Keratinocyte (primary cell): ENCODE measurements at regions not wholly inside any gene's neighbourhood (a gene's known extent, or its start where the extent isn't known, plus 50 kb on each side); places are given as distances from the start of the nearest gene placed in this dataset.

ENCODE experiments used
- DNase-seq: peaks from one replicate; pipeline ENCODE4 v3.0.0-alpha.2; 2011; ENCODE audit warnings: low read depth, missing footprints, low spot score
- FAIRE-seq: peaks from 2 replicates; lab custom pipeline; 2011; peaks lifted over from hg19 to GRCh38; lab: Jason Lieb, UNC
- H2AFZ ChIP-seq: 2 replicates; pipeline ENCODE4 v1.6.0; 2012; ENCODE audit warnings: low read length, control low read depth, inconsistent platforms; ENCODE audit not compliant: control insufficient read depth
- H3K27ac ChIP-seq: 2 replicates; pipeline ENCODE4 v1.5.1; 2011; ENCODE audit warnings: low read length; ENCODE audit not compliant: control insufficient read depth, insufficient read depth
- H3K27me3 ChIP-seq: 3 replicates; pipeline ENCODE4 v1.6.0; 2011; ENCODE audit warnings: low read length; ENCODE audit not compliant: control insufficient read depth, insufficient read depth; ENCODE audit errors: extremely low read depth
- H3K36me3 ChIP-seq, 2 experiments: 2 replicates in 1 of 2; 3 replicates in 1 of 2; pipeline ENCODE4 v1.5.1; 2011; ENCODE audit warnings: low read length in 2 of 2, mild to moderate bottlenecking in 1 of 2; ENCODE audit not compliant: control insufficient read depth in 2 of 2, insufficient read depth in 2 of 2; ENCODE audit errors: extremely low read depth in 1 of 2
- H3K4me1 ChIP-seq: 3 replicates; pipeline ENCODE4 v1.5.1; 2011; ENCODE audit warnings: low read length; ENCODE audit not compliant: control insufficient read depth, insufficient read depth; ENCODE audit errors: extremely low read depth
- H3K4me2 ChIP-seq: 3 replicates; pipeline ENCODE4 v1.6.0; 2011; ENCODE audit warnings: low read depth, low read length; ENCODE audit not compliant: control insufficient read depth, insufficient read depth; ENCODE audit errors: extremely low read depth
- H3K4me3 ChIP-seq, 3 experiments: fragments of 200-600 bp in 1 of 3; sonication (generic) in 1 of 3; 2 replicates in 2 of 3; 3 replicates in 1 of 3; pipeline ENCODE4 v1.5.1; 2011 to 2016; ENCODE audit warnings: low read length in 3 of 3, mild to moderate bottlenecking in 3 of 3, control low read depth in 2 of 3, inconsistent platforms in 1 of 3, low read depth in 1 of 3, mixed read lengths in 1 of 3, mixed run types in 1 of 3, moderate library complexity in 1 of 3; ENCODE audit not compliant: control insufficient read depth in 2 of 3, insufficient read depth in 2 of 3; ENCODE audit errors: extremely low read depth in 1 of 3
- H3K79me2 ChIP-seq: 2 replicates; pipeline ENCODE4 v1.6.0; 2012; ENCODE audit warnings: low read length; ENCODE audit not compliant: control insufficient read depth, insufficient read depth
- H3K9ac ChIP-seq: 3 replicates; pipeline ENCODE4 v1.6.0; 2011; ENCODE audit warnings: low read length; ENCODE audit not compliant: control insufficient read depth, insufficient read depth; ENCODE audit errors: extremely low read depth
- H3K9me1 ChIP-seq: 3 replicates; pipeline ENCODE4 v1.6.0; 2011; ENCODE audit warnings: low read length; ENCODE audit not compliant: control insufficient read depth, insufficient read depth; ENCODE audit errors: extremely low read depth
- H3K9me3 ChIP-seq: 2 replicates; pipeline ENCODE4 v1.5.1; 2012; ENCODE audit warnings: low read depth, low read length; ENCODE audit not compliant: control insufficient read depth
- H4K20me1 ChIP-seq: 3 replicates; pipeline ENCODE4 v1.6.0; 2011; ENCODE audit warnings: low read length; ENCODE audit not compliant: control insufficient read depth, insufficient read depth; ENCODE audit errors: extremely low read depth
- EZH2 ChIP-seq: IDR thresholded peaks from one replicate; pipeline ENCODE4 v1.6.1; 2012; ENCODE audit warnings: inconsistent platforms, mild to moderate bottlenecking, low read length, moderate library complexity
- dilution Hi-C: fragments of 300-500 bp; cut with MboI; formaldehyde crosslinking; loops from one replicate; pipeline ENCODE4 v1.7.0; 2020; ENCODE audit warnings: low sequenced_read_pairs; ENCODE audit not compliant: extremely low pct_ligation_motif_present
- TF ChIP-seq, protein P1 (sequence below), 3 experiments: IDR thresholded peaks in 1 of 3; conservative IDR thresholded peaks in 1 of 3; optimal IDR thresholded peaks in 1 of 3; 2 replicates in 2 of 3; 3 replicates in 1 of 3; pipeline versions ENCODE3 to v1.5.1; 2011; ENCODE audit warnings: low read length in 3 of 3, mild to moderate bottlenecking in 3 of 3, moderate library complexity in 2 of 3, control low read depth in 1 of 3, inconsistent platforms in 1 of 3; ENCODE audit not compliant: insufficient read depth in 2 of 3; ENCODE audit errors: extremely low read depth in 1 of 3

DNA sequence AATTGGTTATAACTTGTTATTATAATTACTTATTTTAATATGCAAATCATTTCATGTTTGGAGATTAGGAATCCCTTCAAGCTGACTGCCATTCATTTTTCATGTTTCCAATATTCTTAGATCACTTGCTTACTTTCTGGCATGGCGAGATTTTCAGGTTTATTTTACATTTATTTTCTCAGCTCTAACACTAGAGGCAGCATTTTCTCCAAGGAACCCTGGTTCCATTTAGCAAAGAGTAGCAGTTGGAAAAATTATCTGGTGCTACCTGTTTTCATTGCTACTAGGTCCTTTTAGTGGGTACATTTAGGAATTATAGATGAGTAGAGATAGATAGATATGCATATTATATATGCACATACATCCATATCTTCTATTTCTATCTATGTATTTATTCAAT, 90.9 kb upstream of the TRPC4 start:
- FAIRE-seq, result no peak
- TF ChIP-seq, protein P1, sequence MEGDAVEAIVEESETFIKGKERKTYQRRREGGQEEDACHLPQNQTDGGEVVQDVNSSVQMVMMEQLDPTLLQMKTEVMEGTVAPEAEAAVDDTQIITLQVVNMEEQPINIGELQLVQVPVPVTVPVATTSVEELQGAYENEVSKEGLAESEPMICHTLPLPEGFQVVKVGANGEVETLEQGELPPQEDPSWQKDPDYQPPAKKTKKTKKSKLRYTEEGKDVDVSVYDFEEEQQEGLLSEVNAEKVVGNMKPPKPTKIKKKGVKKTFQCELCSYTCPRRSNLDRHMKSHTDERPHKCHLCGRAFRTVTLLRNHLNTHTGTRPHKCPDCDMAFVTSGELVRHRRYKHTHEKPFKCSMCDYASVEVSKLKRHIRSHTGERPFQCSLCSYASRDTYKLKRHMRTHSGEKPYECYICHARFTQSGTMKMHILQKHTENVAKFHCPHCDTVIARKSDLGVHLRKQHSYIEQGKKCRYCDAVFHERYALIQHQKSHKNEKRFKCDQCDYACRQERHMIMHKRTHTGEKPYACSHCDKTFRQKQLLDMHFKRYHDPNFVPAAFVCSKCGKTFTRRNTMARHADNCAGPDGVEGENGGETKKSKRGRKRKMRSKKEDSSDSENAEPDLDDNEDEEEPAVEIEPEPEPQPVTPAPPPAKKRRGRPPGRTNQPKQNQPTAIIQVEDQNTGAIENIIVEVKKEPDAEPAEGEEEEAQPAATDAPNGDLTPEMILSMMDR (optimal IDR thresholded peaks at IDR 0.05 in 1 of 3, IDR thresholded peaks at IDR 0.05 in 1 of 3, conservative IDR thresholded peaks at IDR 0.05 in 1 of 3; ENCODE audit: extremely low read depth in 1 of 3, insufficient read depth in 2 of 3, low read length in 3 of 3), result no peak
- TF ChIP-seq EZH2, result no peak
- no peak overlapping the region for H3K27ac ChIP-seq
- H3K9me3 ChIP-seq, result no peaks in the 10 kb centered on the region
- dilution Hi-C loops, result no loop called here
- peaks cover 7% of the 10 kb centered on the region for H3K4me1 ChIP-seq
- H3K9me1 ChIP-seq, result no peaks in the 10 kb centered on the region
- no peaks in the 10 kb centered on the region for H3K79me2 ChIP-seq
- no peaks in the 10 kb centered on the region for H4K20me1 ChIP-seq
- no peak overlapping the region for H3K4me2 ChIP-seq
- H2AFZ ChIP-seq, result no peak overlapping the region
- DNase-seq, result no peak
- no peak overlapping the region for H3K9ac ChIP-seq
- H3K27me3 ChIP-seq, result no peaks in the 10 kb centered on the region
- H3K4me3 ChIP-seq, result no peak overlapping the region
- H3K36me3 ChIP-seq, result no peaks in the 10 kb centered on the region

DNA sequence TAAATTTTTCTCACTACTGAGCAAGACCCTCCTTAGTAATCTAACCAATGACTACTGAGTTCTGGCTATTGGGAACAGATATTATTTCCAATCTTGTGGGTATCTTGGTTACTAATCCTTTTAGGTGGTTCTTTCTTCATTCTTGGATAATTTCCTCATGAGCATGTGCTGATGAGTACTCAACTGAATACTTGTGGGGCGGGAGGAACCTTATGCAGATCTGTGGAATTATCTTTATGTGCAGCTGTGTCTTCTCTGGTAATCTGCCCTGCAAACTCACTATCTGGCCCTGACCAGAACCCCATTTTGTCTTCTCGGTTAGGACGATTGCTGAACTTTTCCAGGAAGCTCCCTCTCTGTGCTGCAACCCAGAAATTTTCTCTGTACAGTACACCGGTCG, 89.7 kb upstream of the TRPC4 start:
- H3K36me3 ChIP-seq, result no peaks in the 10 kb centered on the region
- no peak for DNase-seq
- H3K79me2 ChIP-seq, result no peaks in the 10 kb centered on the region
- H3K9me3 ChIP-seq, result no peaks in the 10 kb centered on the region
- H3K4me1 ChIP-seq, result peaks cover 16% of the 10 kb centered on the region
- H2AFZ ChIP-seq, result peak overlapping the region; percentile 2
- TF ChIP-seq EZH2, result no peak
- TF ChIP-seq, protein P1 (optimal IDR thresholded peaks at IDR 0.05 in 1 of 3, IDR thresholded peaks at IDR 0.05 in 1 of 3, conservative IDR thresholded peaks at IDR 0.05 in 1 of 3; ENCODE audit: extremely low read depth in 1 of 3, insufficient read depth in 2 of 3, low read length in 3 of 3), result no peak
- no peak overlapping the region for H3K4me3 ChIP-seq
- H4K20me1 ChIP-seq, result no peaks in the 10 kb centered on the region
- no peaks in the 10 kb centered on the region for H3K9me1 ChIP-seq
- H3K27ac ChIP-seq, result no peak overlapping the region
- H3K27me3 ChIP-seq, result no peaks in the 10 kb centered on the region
- H3K4me2 ChIP-seq, result no peak overlapping the region
- dilution Hi-C loops, result no loop called here
- FAIRE-seq, result no peak
- H3K9ac ChIP-seq, result no peak overlapping the region
